WERI-Rb-1 (cell line): ENCODE measurements at regions not wholly inside any gene's neighbourhood (a gene's known extent, or its start where the extent isn't known, plus 50 kb on each side); places are given as distances from the start of the nearest gene placed in this dataset.

Experiments
- DNase-seq: peaks from one replicate; pipeline ENCODE4 v3.0.0-alpha.2; 2020
- H3K27ac ChIP-seq: fragments of 250-450 bp; sonication (Bioruptor Pico); 2 replicates; pipeline ENCODE4 v1.5.1; 2020; ENCODE audit warnings: mild to moderate bottlenecking, moderate library complexity
- H3K27me3 ChIP-seq: fragments of 250-450 bp; sonication (Bioruptor Pico); 2 replicates; pipeline ENCODE4 v1.5.1; 2021; ENCODE audit warnings: mild to moderate bottlenecking, low read depth, moderate library complexity; ENCODE audit not compliant: insufficient read depth, severe bottlenecking
- H3K36me3 ChIP-seq: fragments of 250-450 bp; sonication (Bioruptor Pico); 2 replicates; pipeline ENCODE4 v1.5.1; 2020; ENCODE audit warnings: mild to moderate bottlenecking, moderate library complexity
- H3K4me3 ChIP-seq: 2 replicates; pipeline ENCODE4 v1.5.1; 2011; ENCODE audit warnings: low read depth, mild to moderate bottlenecking, control low read depth, low read length
- H3K9me3 ChIP-seq: fragments of 250-450 bp; sonication (Bioruptor Pico); 2 replicates; pipeline ENCODE4 v1.5.1; 2021; ENCODE audit warnings: mild to moderate bottlenecking, moderate library complexity; ENCODE audit not compliant: severe bottlenecking
- TF ChIP-seq, protein P1 (sequence below): IDR thresholded peaks from 2 replicates; pipeline ENCODE4 v1.5.1; 2011; ENCODE audit warnings: low read depth, mild to moderate bottlenecking, control low read depth, inconsistent platforms, low read length

DNA sequence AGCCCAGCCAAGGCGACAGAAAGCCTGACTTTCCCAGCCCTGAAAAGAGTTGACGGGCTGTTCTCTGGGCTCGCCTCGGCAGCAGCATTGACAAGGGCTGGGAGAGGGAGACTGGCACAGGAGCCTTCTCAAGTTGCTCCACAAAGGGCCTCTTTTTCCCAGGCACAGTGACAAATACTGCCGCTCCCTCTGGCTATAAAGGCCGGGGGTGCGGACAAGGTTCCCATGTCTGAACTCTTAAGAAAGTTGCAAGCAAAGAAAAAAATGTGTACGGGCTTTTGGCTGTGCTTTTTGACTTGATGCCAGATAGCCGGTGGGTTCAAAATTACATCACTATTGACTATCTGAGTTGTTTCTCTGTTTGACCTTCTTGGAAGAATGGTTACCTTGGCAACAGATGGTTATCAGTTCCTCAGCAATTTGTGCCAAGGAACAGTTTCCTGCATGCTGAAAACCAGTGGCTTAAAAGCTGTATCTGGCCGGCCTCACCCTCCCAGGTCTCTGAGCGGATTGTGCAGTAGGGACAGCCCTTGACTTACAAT, 115.9 kb upstream of the EEPD1 start:
- Histone ChIP-seq H3K9me3 (peaks cover 2% of the 10 kb centered on the region), H3K27ac (no peak overlapping the region), H3K4me3 (no peak overlapping the region), H3K36me3 (no peaks in the 10 kb centered on the region), H3K27me3 (no peaks in the 10 kb centered on the region)
- no peak for DNase-seq
- TF ChIP-seq, protein P1, sequence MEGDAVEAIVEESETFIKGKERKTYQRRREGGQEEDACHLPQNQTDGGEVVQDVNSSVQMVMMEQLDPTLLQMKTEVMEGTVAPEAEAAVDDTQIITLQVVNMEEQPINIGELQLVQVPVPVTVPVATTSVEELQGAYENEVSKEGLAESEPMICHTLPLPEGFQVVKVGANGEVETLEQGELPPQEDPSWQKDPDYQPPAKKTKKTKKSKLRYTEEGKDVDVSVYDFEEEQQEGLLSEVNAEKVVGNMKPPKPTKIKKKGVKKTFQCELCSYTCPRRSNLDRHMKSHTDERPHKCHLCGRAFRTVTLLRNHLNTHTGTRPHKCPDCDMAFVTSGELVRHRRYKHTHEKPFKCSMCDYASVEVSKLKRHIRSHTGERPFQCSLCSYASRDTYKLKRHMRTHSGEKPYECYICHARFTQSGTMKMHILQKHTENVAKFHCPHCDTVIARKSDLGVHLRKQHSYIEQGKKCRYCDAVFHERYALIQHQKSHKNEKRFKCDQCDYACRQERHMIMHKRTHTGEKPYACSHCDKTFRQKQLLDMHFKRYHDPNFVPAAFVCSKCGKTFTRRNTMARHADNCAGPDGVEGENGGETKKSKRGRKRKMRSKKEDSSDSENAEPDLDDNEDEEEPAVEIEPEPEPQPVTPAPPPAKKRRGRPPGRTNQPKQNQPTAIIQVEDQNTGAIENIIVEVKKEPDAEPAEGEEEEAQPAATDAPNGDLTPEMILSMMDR = no peak

DNA sequence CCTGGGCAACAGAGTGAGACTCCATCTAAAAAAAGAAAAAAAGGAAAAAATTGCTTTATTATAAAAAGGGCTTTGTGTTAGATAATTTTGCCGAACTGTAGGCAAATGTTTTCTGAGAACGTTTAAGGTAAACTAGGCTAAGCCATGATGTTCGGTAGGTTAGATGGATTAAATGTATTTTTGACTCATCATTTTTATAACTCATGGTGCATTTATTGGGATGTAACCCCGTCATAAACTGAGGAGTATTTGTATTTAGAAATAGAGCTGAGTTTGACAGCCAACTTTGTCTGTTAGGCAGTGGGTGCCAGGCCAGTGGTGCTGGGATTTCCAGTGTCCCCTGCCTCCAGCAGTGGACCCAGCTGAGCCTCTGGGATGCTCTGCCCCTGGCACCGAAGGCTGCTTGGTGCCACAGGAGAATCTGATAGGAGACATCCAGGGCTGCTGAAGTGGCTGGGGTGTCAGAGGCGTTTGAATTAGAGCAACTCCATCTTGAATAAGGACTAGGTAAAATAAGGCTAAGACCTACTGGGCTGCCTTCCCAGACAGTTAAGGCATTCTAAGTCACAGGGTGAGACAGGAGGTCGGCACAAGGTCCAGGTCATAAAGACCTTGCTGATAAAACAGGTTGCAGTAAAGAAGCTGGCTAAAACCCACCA, 114.9 kb upstream of the EEPD1 start:
- H3K9me3 ChIP-seq = peaks cover 2% of the 10 kb centered on the region
- TF ChIP-seq, protein P1 = no peak
- H3K27me3 ChIP-seq = no peaks in the 10 kb centered on the region
- no peak for DNase-seq
- H3K4me3 ChIP-seq = no peak overlapping the region
- H3K27ac ChIP-seq = no peak overlapping the region
- H3K36me3 ChIP-seq = no peaks in the 10 kb centered on the region

DNA sequence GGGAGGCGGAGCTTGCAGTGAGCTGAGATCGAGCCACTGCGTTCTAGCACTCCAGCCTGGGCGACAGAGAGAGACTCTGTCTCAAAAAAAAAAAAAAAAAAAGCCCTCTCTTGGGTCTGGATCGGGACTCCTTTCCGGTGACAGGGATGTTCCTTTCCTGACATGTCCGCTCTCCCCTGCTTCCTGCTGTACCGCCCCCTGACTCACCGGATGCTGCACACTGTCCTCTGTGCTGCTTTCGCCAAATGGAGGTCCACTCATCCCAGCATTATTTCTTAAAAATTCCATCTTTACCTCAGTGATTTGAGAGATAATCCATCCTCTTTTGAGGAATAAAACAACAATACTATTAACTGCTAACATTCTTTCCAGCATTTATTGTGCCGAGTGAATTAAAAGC, 113.8 kb upstream of the EEPD1 start:
- H3K9me3 ChIP-seq = peaks cover 2% of the 10 kb centered on the region
- TF ChIP-seq, protein P1 = no peak
- H3K36me3 ChIP-seq = no peaks in the 10 kb centered on the region
- H3K27ac ChIP-seq = no peak overlapping the region
- no peak for DNase-seq
- no peaks in the 10 kb centered on the region for H3K27me3 ChIP-seq
- no peak overlapping the region for H3K4me3 ChIP-seq

DNA sequence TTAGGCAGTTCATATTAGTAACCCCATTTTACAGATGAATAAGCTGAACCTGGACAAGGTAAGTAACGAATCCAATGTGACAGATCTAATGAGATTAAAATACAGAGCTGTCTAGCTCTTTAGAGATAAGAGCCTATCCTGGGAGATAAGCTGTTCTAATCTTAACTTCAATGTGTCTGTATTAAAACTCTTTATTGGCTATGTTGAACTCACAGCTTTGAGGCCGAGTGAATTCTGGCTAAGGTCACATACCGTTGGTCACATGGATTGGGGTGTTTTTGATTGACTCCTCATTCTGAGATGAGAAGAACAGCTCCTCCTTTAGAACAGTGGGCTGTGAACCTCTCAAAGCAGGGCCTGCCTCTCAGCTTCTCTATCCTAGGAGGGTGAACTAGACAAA, 113.4 kb upstream of the EEPD1 start:
- Histone ChIP-seq H3K36me3 (no peaks in the 10 kb centered on the region), H3K4me3 (no peak overlapping the region), H3K9me3 (peaks cover 2% of the 10 kb centered on the region), H3K27ac (no peak overlapping the region), H3K27me3 (no peaks in the 10 kb centered on the region)
- TF ChIP-seq, protein P1 = no peak
- DNase-seq = peak; percentile 14

DNA sequence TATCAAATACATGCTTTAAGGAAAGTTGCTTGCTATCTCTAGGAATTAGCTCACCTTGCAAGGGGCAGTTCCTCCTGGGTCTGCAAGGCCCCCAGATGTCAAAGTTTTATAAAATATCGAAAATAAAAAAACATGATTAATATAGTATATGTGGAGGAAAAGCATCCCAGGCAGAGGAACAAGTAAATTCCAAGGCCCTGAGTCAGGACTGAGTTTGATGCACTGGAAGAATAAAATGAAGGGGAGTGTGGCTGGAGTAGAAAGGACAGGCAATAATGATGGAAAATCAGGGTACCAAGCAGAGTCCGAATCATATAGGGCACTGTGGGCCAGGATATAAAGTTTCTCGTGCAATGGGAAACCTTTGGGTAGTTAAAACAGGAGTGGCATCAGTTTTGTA, 112.4 kb upstream of the EEPD1 start:
- Histone ChIP-seq H3K27me3 (no peaks in the 10 kb centered on the region), H3K27ac (no peak overlapping the region), H3K9me3 (peaks cover 2% of the 10 kb centered on the region), H3K4me3 (no peak overlapping the region), H3K36me3 (no peaks in the 10 kb centered on the region)
- no peak for DNase-seq
- TF ChIP-seq, protein P1 = no peak
